ENCODE measurements at regions not wholly inside any gene's neighbourhood (a gene's known extent, or its start where the extent isn't known, plus 50 kb on each side); places are given as distances from the start of the nearest gene placed in this dataset.

DNA sequence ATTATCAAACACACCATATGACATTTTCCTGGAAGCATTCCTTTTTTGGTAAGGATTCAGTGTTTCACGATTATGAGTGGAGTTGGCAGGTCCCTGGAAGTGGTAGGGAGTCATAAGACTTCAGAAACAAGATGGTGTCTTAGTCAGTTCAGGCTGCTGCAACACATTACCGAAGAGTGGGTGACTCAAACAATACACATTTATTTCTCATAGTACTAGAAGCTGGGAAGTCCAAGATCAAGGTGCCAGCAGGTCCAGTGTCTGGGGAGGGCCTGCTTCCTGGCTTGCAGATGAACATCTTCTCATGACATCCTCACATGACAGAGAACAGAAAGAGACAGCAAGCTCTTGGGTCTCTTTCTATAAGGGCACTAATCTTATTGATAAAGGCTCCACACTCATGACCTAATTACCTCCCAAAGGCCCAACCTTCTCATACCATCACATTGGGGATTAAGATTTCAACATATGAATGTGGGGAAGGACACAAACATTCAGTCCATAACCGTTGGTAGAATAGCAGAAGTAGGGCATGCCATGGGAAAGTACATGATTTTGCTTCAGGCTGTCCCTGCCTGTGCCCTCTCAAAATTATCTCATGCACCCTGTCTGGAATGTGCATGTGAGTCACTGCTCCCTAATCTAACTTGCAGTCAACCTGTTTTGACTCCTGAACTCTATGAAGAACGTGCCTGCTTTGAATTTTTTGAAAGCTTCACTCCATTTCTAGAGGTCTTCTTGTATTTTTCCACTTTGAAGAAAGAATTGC is 72.5 kb downstream of the GTPBP8 start:
- Histone ChIP-seq H3K36me3 (ENCODE audit: control insufficient read depth, insufficient read depth, low read length) (peaks cover 8% of the 10 kb centered on the region), H3K27me3 (ENCODE audit: control insufficient read depth, insufficient read depth, low read length) (no peaks in the 10 kb centered on the region), H3K4me1 (ENCODE audit: control insufficient read depth, insufficient read depth, low read length, poor library complexity, severe bottlenecking) (no peaks in the 10 kb centered on the region), H3K9me3 (ENCODE audit: control insufficient read depth in 2 of 2, low read length in 2 of 2) (no peaks in the 10 kb centered on the region), H3K4me3 (ENCODE audit: low read depth, low read length) (no peak overlapping the region), H3K27ac (ENCODE audit: insufficient read depth, low read length, poor library complexity, severe bottlenecking) (no peak overlapping the region)
- peaks cover 0 to 32% (median 8%) of the 10 kb centered on the region in 7 donors for H3K9me3 Mint-ChIP-seq
- ATAC-seq (ENCODE audit: low read depth in 2 of 2) (no peak), DNase-seq (no peak)
- H3K27ac Mint-ChIP-seq, result no peak overlapping the region
- H3K4me1 Mint-ChIP-seq, result no peaks in the 10 kb centered on the region
- H3K36me3 Mint-ChIP-seq, result peaks cover 42% of the 10 kb centered on the region
- H3K4me3 Mint-ChIP-seq, result no peak overlapping the region
- no peaks in the 10 kb centered on the region for H3K27me3 Mint-ChIP-seq

- Mint-ChIP-seq H3K9me3 (peaks cover 0 to 36% (median 8%) of the 10 kb centered on the region in 7 donors), H3K36me3 (peaks cover 45% of the 10 kb centered on the region), H3K4me1 (no peaks in the 10 kb centered on the region), H3K4me3 (no peak overlapping the region), H3K27me3 (no peaks in the 10 kb centered on the region), H3K27ac (no peak overlapping the region)
- Histone ChIP-seq H3K4me3 (ENCODE audit: low read depth, low read length) (no peak overlapping the region), H3K9me3 (ENCODE audit: control insufficient read depth in 2 of 2, low read length in 2 of 2) (no peaks in the 10 kb centered on the region), H3K4me1 (ENCODE audit: control insufficient read depth, insufficient read depth, low read length, poor library complexity, severe bottlenecking) (no peaks in the 10 kb centered on the region), H3K27ac (ENCODE audit: insufficient read depth, low read length, poor library complexity, severe bottlenecking) (no peak overlapping the region), H3K27me3 (ENCODE audit: control insufficient read depth, insufficient read depth, low read length) (no peaks in the 10 kb centered on the region), H3K36me3 (ENCODE audit: control insufficient read depth, insufficient read depth, low read length) (peaks cover 8% of the 10 kb centered on the region)
- DNase-seq, result no peak
- no peak for ATAC-seq (ENCODE audit: low read depth in 2 of 2)
Observed at GRCh38 chr3:113064183-113064582, 73.4 kb downstream of the GTPBP8 start.

DNA sequence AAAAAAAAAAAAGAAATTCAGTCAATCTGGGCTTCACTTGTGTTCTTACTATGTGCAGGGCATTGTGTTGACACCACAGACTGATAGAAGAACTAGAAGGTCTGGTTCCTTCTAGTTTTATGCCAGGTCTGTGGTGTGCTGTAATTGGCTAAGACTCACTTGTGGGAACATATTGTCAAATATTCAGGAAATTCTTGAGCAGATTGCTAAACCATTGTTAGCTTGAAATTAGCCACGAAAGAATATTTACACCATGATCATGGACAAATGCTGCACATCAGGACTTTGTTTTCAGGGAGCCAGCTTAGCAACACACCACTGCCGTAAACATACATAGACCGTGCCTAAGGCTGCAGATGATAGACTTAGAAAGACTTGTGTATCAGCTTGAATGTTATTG is 74.6 kb downstream of the GTPBP8 start:
- Mint-ChIP-seq H3K27me3 (no peaks in the 10 kb centered on the region), H3K36me3 (peaks cover 45% of the 10 kb centered on the region), H3K27ac (no peak overlapping the region), H3K4me3 (no peak overlapping the region), H3K9me3 (peaks cover 0 to 36% (median 8%) of the 10 kb centered on the region in 7 donors), H3K4me1 (no peaks in the 10 kb centered on the region)
- H3K27ac ChIP-seq (ENCODE audit: insufficient read depth, low read length, poor library complexity, severe bottlenecking), result no peak overlapping the region
- DNase-seq (no peak), ATAC-seq (ENCODE audit: low read depth in 2 of 2) (no peak)
- H3K9me3 ChIP-seq (ENCODE audit: control insufficient read depth in 2 of 2, low read length in 2 of 2), result no peaks in the 10 kb centered on the region
- H3K27me3 ChIP-seq (ENCODE audit: control insufficient read depth, insufficient read depth, low read length), result no peaks in the 10 kb centered on the region
- no peaks in the 10 kb centered on the region for H3K4me1 ChIP-seq (ENCODE audit: control insufficient read depth, insufficient read depth, low read length, poor library complexity, severe bottlenecking)
- peaks cover 8% of the 10 kb centered on the region for H3K36me3 ChIP-seq (ENCODE audit: control insufficient read depth, insufficient read depth, low read length)
- H3K4me3 ChIP-seq (ENCODE audit: low read depth, low read length), result no peak overlapping the region

- Mint-ChIP-seq H3K4me3 (no peak overlapping the region), H3K27ac (no peak overlapping the region), H3K9me3 (peaks cover 0 to 24% (median 8%) of the 10 kb centered on the region in 7 donors), H3K36me3 (peaks cover 30% of the 10 kb centered on the region), H3K4me1 (no peaks in the 10 kb centered on the region), H3K27me3 (no peaks in the 10 kb centered on the region)
- no peak overlapping the region for H3K27ac ChIP-seq (ENCODE audit: insufficient read depth, low read length, poor library complexity, severe bottlenecking)
- H3K27me3 ChIP-seq (ENCODE audit: control insufficient read depth, insufficient read depth, low read length), result no peaks in the 10 kb centered on the region
- H3K36me3 ChIP-seq (ENCODE audit: control insufficient read depth, insufficient read depth, low read length), result no peaks in the 10 kb centered on the region
- H3K4me3 ChIP-seq (ENCODE audit: low read depth, low read length), result no peak overlapping the region
- H3K4me1 ChIP-seq (ENCODE audit: control insufficient read depth, insufficient read depth, low read length, poor library complexity, severe bottlenecking), result no peaks in the 10 kb centered on the region
- ATAC-seq (ENCODE audit: low read depth in 2 of 2) (no peak), DNase-seq (no peak)
- no peaks in the 10 kb centered on the region for H3K9me3 ChIP-seq (ENCODE audit: control insufficient read depth in 2 of 2, low read length in 2 of 2)
Observed at GRCh38 chr3:113070072-113070640, 79.4 kb downstream of the GTPBP8 start.

- H3K4me3 Mint-ChIP-seq, result no peak overlapping the region
- no peaks in the 10 kb centered on the region for H3K9me3 ChIP-seq (ENCODE audit: control insufficient read depth in 2 of 2, low read length in 2 of 2)
- no peaks in the 10 kb centered on the region for H3K27me3 Mint-ChIP-seq
- H3K4me1 ChIP-seq (ENCODE audit: control insufficient read depth, insufficient read depth, low read length, poor library complexity, severe bottlenecking), result no peaks in the 10 kb centered on the region
- no peaks in the 10 kb centered on the region for H3K4me1 Mint-ChIP-seq
- H3K27ac Mint-ChIP-seq, result no peak overlapping the region
- H3K9me3 Mint-ChIP-seq, result peaks cover 0 to 20% (median 8%) of the 10 kb centered on the region in 7 donors
- no peak overlapping the region for H3K4me3 ChIP-seq (ENCODE audit: low read depth, low read length)
- ATAC-seq (ENCODE audit: low read depth in 2 of 2) (no peak), DNase-seq (no peak)
- no peaks in the 10 kb centered on the region for H3K36me3 ChIP-seq (ENCODE audit: control insufficient read depth, insufficient read depth, low read length)
- no peak overlapping the region for H3K27ac ChIP-seq (ENCODE audit: insufficient read depth, low read length, poor library complexity, severe bottlenecking)
- no peaks in the 10 kb centered on the region for H3K27me3 ChIP-seq (ENCODE audit: control insufficient read depth, insufficient read depth, low read length)
- H3K36me3 Mint-ChIP-seq, result peaks cover 35% of the 10 kb centered on the region
Observed at GRCh38 chr3:113070681-113071113, 79.9 kb downstream of the GTPBP8 start.

- DNase-seq, result no peak
- Histone ChIP-seq H3K4me1 (ENCODE audit: control insufficient read depth, insufficient read depth, low read length, poor library complexity, severe bottlenecking) (no peaks in the 10 kb centered on the region), H3K36me3 (ENCODE audit: control insufficient read depth, insufficient read depth, low read length) (no peaks in the 10 kb centered on the region), H3K9me3 (ENCODE audit: control insufficient read depth in 2 of 2, low read length in 2 of 2) (no peaks in the 10 kb centered on the region), H3K27me3 (ENCODE audit: control insufficient read depth, insufficient read depth, low read length) (no peaks in the 10 kb centered on the region), H3K27ac (ENCODE audit: insufficient read depth, low read length, poor library complexity, severe bottlenecking) (no peak overlapping the region), H3K4me3 (ENCODE audit: low read depth, low read length) (no peak overlapping the region)
- Mint-ChIP-seq H3K9me3 (peaks cover 0 to 2% (median 0%) of the 10 kb centered on the region in 7 donors), H3K36me3 (peaks cover 25% of the 10 kb centered on the region), H3K27ac (no peak overlapping the region), H3K4me1 (peaks cover 0 to 7% (median 4%) of the 10 kb centered on the region in 4 donors), H3K4me3 (no peak overlapping the region), H3K27me3 (no peaks in the 10 kb centered on the region)
- no peak for ATAC-seq (ENCODE audit: low read depth in 2 of 2)
Observed at GRCh38 chr3:113075588-113075987, 84.8 kb downstream of the GTPBP8 start.

DNA sequence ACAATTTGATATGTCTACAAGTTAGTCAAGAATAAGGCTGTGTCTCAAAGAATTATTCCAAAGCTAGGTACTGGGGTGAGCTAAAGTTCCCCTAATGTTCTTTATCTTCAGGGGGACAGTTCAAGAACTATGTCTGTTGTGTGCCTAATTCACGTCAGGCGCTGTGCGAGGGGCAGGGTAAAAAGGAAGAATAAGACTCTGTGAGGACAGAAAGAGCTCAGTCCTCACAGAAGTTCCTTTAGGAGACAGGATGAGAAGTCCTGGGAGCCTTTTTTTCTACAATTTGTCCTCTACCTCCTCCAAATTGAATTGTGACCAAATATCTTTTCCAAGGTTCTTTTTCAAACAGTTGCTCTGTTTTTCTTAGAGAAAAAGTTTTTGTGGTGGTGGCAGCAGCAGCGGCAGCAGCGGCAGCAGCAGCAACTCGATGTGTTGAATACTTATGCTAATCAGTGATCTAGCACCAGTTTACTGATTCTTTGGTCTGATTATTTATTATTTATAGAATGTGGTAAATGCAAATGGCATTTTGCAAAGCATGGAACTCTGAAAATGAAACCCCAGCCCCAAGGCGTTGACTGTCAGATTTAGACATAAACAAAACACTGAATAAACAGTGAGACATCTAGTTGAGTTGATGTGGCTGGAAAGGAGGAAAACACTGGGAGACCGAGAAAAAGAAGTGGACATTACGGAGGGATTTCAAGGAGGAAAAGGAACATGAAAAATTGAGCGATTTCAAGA is 88.6 kb downstream of the GTPBP8 start:
- H3K27ac ChIP-seq (ENCODE audit: insufficient read depth, low read length, poor library complexity, severe bottlenecking), result no peak overlapping the region
- no peaks in the 10 kb centered on the region for H3K9me3 ChIP-seq (ENCODE audit: control insufficient read depth in 2 of 2, low read length in 2 of 2)
- H3K4me3 Mint-ChIP-seq, result no peak overlapping the region
- peaks cover 20% of the 10 kb centered on the region for H3K36me3 Mint-ChIP-seq
- ATAC-seq (ENCODE audit: low read depth in 2 of 2), result no peak
- H3K4me1 Mint-ChIP-seq, result peaks cover 0 to 7% (median 4%) of the 10 kb centered on the region in 4 donors
- H3K36me3 ChIP-seq (ENCODE audit: control insufficient read depth, insufficient read depth, low read length), result no peaks in the 10 kb centered on the region
- H3K27me3 ChIP-seq (ENCODE audit: control insufficient read depth, insufficient read depth, low read length), result no peaks in the 10 kb centered on the region
- peaks cover 0 to 1% (median 0%) of the 10 kb centered on the region in 7 donors for H3K9me3 Mint-ChIP-seq
- DNase-seq, result no peak
- H3K4me3 ChIP-seq (ENCODE audit: low read depth, low read length), result no peak overlapping the region
- H3K4me1 ChIP-seq (ENCODE audit: control insufficient read depth, insufficient read depth, low read length, poor library complexity, severe bottlenecking), result no peaks in the 10 kb centered on the region
- H3K27me3 Mint-ChIP-seq, result no peaks in the 10 kb centered on the region
- H3K27ac Mint-ChIP-seq, result peak overlapping the region in 1 of 3 donors; percentile 26

Data from CD4-positive, CD25-positive, alpha-beta regulatory T cell (primary cell).